GM19043 (cell line): ENCODE measurements at regions not wholly inside any gene's neighbourhood (a gene's known extent, or its start where the extent isn't known, plus 50 kb on each side); places are given as distances from the start of the nearest gene placed in this dataset.

Experiments used
- ATAC-seq: cut with Tn5 transposase; IDR thresholded peaks from one replicate; pipeline ENCODE4 v1.9.1; 2021; ENCODE audit warnings: low read depth; ENCODE audit not compliant: unreplicated experiment

DNA sequence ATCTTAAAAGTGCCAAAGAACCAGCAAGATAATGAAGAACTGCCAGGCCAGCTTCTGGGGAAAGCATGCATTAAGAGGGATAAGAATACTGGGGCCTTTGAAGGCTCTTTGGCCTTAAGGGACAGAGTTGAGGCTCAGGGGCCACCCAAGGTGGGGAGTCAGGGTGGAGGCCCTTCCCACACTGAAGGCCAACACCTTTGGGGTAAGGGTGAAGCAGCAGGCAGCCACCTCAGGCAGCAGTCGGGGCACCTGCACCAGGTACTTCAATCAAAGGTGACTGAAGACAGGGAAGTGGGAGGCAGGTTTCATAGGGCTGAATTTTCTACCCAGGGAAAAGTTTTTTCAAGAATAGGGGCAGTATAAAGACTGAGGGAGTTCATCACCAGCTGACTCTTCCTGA lies 87.7 kb upstream of the KLF13 start:
- ATAC-seq = no peak

DNA sequence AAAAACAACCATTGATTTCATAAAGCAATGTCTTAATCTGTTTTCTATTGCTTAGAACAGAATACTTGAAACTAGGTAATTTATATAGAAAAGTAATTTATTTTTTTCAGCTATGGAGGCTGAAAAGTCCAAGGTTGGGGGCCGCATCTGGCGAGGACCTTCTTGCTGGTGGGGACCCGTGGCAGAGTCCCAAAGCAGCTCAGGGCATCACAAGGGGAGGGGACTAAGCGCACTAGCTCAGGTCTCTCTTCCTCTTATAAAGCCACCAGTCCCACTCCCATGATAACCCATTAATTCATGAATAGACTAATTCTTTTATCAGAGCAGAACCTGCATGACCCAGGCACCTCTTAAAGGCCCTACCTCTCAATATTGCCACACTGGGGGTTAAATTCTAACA lies 87.2 kb upstream of the KLF13 start:
- ATAC-seq = no peak

DNA sequence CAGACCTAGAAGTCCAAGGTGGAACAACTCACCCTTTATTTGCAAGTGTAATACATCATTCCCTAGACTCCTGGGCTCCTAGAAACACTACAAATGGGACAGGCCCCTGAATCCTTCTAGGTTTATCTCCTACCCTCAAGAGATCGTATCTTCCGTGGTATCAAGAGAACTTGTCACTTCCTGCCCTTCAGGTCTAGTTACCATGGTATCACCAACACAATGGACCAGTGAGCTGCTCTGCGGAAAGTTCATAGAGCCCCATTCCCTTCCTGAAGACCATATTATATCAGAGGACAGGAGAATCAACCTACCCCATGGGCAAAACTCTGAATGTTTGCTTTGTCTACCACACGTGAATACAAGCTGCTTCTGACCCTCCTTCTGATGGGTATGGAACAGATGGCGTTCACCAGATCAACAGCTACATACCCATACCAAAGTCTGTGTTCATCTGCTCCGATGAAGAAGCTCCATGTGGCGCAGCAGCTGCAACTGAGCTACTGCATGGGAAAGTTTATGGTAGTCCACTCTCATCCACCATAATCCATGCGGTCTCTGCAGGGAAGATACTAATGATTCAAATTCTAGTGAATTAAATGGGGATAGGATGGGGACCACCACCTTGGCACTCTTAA lies 84.6 kb upstream of the KLF13 start:
- no peak for ATAC-seq

DNA sequence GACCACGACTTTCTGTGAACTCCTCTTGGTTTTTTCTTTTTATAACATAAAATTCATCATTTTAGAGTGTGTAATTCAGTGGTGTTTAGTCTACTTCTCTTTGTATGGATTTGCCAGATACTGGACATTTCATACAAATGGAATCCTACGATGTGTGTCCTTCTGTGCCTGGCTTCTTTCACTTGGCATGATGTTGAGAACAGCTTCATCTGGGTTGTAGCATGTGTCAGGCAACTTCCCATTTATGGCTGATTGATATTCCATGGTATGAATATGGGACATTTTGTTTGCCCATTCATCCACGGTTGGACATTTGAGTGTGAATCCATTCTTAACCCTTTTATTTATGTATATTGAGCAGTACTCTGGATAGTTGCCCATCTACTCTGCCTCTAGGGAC lies 82.7 kb upstream of the KLF13 start:
- no peak for ATAC-seq

DNA sequence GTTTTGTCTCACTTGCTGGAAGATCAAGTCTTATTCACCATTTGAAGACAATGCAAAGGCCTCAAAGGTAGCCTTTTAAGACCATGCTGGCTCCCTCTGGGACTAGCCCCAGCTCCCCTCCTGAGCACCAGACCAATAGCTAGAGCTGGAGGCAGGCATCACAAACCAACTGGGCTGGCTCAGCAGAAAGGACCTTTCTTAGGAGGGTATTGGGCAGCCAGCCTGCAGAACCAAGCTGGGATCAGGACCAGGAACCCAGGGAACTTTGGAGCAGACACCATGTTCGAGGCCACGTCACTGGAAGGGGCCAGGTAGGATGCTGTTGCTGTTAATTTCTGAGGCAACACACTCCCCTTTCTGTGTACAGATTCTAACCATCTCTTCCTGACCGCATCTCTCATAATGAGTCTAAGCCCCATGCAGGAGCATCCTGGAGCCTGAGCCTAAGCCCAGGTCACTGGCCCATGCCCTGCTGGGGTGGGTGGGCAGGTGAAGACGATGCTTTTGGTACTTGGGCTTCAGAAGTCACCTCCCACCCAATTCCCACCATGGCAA lies 81.4 kb upstream of the KLF13 start:
- ATAC-seq = no peak

DNA sequence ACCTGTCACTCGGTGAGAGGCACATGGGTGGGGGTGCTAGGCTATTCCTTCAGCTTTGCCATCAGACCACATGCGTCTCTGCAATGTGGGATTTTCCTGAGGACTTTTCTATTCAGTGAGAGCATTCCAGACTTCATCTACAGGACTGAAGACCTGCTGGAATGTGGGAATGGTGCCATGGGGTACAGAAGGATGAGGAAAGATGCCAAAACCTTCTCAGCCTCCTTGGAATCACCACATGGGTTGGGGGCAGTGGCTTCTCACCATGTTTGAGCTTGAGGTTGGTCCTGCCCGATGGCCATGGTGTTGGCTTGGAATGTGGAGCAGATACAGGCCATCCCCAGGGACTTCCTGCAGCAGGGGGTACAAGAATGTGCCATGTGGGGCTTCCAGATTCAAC lies 80.9 kb upstream of the KLF13 start:
- no peak for ATAC-seq

DNA sequence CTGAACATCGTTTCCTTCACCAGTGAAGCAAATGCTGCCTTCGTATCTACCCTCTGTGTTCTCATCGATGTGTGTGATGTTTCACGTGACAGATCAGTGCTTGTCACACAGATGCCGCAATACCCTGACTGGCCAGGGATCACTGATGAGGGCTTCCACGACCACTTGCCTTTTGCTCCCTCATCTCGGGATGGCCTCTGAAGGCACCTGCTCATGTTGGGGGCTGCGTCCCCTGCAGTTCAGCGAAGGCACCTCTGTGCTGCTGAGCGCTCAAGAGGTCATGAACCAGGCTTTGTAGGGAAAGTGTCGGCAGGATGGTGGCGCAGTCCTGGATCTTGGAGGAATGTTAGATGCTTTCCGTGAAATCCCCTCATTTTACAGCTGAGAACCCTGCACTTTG lies 79.2 kb upstream of the KLF13 start:
- ATAC-seq = no peak

DNA sequence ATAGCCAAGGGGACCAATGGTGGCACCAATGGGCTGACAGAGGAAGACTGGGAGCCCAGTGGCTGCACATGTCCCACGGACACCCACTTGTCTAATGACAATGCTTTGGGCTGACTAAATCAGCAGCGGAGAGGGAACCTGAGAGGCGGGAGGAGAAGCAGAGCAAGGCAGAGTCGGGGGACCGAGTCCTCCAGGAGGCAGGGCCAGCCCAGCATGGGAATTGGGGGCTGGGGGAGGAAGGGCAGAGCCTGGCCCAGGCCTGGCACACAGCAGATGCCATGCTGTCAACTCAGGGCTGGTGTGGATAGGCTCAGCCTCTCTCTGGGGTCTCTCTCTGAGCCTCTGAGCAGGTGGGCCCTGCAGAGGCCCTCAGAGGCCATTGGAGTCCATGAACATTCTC lies 78.4 kb upstream of the KLF13 start:
- ATAC-seq = no peak

DNA sequence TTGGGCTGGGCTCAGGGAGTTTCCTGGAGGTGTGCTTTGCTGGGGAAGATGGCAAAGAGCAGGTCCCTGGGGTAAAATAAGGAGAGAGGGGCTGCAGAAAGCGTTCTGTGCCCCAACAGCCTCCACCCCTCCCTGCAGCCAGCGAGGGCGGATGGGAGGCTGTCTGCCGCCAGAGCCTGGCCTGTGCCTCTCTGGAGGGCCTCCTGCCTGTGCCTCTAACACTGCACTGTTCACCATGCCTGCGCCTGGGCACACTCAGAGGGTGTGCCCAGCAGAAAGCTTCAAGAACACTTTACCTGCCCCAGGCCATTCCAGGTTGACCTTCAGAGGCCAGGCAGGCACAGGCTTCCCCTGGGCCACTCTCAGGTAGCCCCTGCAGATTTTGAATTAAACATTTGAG lies 77.7 kb upstream of the KLF13 start:
- no peak for ATAC-seq

DNA sequence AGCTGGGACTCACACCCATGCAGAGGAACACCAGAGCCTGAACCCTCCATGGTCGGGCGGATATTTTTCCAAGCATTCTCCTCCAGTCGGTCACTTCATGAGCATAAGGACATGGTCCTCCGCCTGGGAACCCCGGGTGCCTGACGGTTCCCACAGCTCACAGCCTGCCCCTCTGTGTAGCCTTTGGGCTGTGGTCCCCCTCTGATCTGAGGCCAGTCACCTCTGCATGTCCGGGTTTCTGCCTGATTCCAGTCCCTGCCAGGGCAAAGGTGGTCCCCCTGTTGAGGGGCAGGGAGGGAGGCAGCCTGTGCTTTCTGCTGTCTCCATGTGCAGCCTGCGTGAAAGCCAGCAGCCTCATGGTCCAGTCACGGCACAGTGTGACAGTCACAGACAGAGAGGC lies 76.6 kb upstream of the KLF13 start:
- ATAC-seq = no peak

DNA sequence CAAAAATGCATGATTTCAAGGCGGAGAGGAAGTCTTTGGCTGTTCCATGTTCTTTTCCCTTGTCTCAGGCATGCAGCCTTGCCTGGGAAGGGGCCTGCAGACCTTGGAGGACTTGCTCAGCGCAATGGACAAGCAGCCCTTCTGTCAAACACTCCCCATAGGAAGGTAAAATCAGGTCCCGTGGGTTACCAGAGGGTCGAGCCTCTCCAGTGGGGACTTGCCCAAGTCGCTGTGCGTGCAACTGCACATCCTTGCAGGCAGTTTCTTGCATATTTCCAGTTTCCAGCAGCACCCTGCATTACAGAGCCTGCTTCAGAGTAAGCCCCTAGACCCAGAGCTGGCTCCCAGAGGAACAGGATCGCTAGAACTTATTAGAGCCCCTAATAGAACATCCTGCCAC lies 75.5 kb upstream of the KLF13 start:
- ATAC-seq = no peak

DNA sequence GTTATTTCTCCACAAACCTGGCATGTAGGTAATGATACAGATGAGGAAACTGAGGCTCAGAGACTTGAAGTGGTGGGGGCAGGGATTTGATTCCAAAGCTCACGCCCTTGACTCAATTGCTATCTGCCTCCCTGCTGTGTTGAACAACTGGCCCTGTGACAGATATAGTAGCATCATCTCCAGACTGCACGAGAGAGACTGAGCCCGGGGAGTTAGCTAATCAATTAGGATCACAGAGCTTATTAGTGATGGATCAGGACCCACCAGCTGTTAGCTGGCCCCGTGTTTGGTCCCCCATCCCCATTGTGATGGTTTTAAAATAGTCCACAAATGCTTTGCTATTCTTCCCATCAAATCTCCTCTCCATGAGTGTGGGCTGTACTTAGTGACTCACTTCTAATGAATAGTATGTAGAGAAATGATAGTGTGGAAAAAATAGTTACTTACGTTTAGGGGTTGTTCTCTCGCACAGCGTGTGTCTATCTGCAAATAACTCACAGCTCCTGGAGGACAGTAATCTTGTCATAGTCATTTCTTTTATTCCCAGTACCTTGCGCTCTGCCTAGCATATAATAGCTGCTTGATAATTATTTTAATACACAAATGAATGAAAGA lies 74.4 kb upstream of the KLF13 start:
- no peak for ATAC-seq

DNA sequence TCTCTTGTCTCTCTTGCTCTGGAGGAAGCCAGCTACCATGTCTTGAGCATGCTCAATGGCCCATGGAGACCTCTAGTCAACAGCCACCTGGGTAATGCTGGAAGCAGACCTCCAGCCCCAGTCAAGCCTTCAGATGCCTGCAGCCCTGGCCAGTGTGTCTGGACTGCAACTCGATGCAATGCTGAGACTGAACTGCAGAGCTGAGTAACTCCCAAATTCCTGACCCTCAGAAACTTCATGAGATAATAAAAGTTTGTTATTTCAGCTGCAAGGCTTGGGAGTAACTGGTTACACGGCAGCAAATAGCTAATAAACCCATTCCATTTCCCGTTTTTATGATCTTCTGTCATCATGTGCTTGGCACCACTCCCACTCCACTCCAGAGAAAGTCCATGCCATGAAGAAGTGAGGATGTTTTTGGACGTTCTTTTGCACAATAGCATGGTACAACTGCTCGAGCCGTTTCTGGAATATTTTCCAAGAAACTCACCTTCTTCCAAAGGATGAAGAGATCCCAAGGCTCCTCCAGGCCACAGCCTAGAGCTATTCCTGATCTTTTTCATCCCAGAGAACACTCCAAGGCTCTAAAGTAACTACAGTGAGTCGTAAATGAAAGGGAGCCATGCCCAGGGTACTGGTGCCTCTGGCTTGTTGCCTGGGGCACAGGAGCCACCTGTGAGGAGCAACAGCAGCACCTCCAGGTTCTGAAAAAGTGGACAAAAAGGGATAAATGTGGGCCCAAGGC lies 72.0 kb upstream of the KLF13 start:
- no peak for ATAC-seq

DNA sequence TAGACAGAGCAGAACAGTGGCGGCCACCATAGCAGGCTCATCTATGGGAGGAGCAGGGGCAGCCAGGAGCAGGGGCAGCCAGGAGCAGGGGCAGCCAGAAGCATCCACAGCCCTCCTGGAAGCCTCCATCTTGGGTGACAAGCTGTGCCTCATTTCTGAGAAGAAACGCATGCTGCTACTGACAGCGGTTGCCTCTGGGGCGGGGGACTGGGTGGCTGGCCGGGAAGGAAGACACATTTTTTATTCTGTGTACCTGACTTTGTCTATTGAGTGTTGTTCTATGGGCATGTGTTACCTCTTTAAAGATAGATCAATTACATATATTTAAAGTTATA lies 71.5 kb upstream of the KLF13 start:
- ATAC-seq = no peak

DNA sequence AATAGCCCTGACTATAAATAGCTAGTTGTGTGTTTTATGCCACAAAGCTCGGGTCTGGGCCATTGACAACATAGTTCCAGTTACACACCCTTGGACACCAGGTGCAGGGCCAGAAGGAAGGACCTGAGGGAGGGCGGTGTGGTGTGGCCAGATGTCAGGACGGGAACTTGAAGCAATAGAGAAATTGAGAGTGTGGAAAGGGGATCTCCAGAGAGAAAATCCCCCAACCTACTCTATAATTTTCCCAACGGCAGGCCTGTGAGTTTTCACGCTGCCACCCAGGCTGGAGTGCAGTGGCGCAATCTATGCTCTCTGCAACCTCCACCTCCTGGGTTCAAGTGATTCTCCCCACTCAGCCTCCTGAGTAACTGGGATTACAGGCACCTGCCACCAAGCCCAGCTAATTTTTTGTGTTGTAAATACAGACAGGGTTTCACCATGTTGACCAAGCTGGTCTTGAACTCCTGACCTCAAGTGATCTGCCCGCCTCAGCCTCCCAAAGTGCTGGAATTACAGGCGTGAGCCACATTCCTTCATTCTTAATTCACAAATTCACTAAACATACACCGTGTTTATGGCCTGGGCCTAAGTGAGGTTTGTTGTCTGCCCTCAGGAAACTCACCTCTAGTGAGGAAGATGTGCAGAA lies 70.8 kb upstream of the KLF13 start:
- ATAC-seq = no peak

DNA sequence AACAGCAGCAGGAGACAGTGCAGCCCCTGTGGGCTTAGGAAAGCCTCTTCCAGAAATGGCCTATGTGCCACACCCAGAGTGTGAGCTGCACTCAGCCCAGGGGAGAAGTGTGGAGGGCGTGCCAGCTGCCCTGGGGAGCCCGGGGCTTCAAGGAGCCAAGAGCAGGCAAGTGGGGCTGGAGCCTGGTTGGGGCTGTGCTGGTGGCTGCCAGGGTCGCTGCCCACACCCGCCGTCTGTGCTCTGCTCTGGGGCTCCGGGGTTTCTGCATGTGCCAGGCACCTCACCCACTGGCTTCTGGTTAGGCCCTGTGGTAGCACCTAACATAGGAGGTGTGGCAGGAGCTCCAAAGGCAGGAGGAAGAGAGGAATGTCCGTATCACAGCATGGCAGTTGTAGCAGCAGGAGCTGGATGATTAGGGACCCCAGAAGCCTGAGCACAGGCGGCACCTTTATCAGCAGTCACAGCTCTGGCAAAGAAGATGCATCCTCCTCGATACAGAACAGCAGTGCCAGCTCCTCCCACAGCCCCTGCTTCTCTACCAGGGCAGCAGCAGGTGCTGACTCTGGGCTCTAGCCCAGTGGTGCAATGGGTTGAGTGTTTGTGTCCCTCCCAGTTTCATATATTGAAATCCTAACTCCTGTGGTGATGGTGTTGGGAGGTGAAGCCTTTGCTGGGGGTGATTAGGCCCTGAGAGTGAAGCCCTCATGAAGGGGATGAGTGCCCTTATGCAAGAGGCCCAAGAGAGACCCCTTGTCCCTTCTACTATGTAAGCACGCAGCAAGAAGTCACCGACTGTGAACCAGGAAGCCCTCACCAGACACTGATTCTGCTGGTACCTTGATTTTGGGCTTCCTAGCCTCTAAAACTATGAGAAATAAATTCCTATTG lies 70.0 kb upstream of the KLF13 start:
- no peak for ATAC-seq

DNA sequence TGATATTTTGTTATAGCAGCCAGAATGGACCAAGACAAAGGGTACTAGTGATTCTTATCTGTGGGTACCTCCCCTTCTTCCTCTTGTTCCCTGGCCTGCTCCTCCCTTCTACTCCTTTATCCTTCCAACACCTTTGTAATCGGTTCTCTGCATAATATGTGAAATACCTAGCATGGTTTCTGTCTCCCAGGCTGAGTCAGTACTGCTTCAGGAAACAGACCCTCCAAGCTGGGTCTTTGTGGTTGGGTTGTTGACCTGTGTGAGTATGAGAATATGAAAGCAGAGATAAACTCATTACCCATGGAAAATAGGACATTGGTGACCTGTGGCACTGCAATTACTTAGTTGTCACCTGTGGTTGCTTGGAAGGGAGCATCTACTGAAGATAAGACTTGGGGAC lies 69.3 kb upstream of the KLF13 start:
- ATAC-seq = no peak

DNA sequence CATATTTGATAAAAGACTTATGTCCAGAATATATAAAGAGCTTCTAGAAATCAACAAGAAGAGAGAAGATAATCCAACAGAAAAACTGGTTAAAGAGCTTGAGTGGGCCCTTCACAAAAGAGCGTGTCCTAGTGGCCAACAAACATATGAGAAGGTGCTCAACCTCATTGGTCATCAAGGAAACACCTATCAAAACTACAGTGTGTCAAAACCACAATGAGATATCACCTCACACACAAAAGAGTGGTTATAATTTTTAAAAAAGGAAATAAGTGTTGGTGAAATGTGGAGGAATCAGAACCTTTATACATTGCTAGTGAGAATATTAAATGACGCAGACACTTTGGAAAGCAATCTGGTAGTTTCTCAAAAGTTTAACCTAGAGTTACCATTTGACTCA lies 68.4 kb upstream of the KLF13 start:
- no peak for ATAC-seq

DNA sequence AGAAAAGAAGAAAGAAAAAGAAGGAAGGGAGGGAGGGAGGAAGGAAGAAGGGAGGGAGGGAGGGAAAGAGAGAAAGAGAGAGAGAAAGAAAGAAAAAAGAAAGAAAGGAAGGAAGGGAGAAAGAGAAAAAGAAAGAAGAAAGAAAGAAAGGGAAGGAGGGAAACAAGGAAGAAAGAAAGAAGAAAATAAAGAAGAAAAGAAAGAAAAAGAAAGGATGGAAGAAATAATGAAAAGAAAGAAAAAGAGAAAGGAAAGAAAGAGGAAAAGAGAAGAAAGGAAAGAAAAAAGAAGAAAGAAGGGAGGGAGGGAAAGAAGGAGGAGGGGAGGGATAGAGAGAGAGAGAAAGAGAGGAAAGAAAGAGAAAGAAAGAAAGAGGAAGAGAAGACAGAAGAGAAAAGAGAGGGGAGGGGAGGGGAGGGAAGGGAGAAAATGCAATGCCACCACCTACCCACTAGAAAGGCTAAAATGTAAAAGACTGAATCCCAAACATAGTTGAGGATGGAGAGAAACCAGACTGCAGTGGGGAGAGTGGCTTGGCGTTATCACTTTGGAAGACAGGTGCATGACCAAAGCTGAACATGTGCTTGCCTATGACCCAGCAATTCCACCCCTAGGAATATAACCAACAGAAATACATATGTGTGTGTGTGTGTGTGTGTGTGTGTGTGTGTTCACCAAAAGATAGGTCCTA lies 66.9 kb upstream of the KLF13 start:
- no peak for ATAC-seq

DNA sequence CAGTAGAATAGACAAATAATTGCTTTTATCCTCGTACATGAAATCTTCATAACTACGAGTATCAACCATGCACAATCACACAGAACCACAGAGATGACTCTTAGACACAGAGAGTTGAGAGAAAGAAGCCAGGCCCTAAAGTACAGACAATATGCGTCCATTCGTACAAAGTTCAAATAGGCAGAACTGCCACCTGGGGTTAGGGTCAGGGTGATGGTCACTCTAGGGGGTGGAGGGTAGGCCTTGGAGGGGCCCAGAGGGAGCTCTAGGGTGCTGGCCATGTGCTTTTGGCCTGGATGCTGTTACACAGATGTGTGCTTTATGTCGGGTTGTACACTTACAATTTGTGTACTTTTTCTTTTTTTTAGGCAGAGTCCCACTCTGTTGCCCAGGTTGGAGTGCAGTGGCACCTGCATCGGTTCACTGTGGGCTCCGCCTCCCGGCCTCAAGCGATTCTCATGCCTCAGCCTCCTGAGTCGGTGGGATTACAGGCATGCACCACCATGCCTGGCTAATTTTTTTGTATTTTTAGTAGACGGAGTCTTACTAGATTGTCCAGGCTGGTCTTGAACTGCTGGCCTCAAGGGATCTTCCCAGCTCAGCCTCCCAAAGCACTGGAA lies 65.9 kb upstream of the KLF13 start:
- no peak for ATAC-seq
